ENCODE measurements at regions not wholly inside any gene's neighbourhood (a gene's known extent, or its start where the extent isn't known, plus 50 kb on each side); places are given as distances from the start of the nearest gene placed in this dataset.

DNA sequence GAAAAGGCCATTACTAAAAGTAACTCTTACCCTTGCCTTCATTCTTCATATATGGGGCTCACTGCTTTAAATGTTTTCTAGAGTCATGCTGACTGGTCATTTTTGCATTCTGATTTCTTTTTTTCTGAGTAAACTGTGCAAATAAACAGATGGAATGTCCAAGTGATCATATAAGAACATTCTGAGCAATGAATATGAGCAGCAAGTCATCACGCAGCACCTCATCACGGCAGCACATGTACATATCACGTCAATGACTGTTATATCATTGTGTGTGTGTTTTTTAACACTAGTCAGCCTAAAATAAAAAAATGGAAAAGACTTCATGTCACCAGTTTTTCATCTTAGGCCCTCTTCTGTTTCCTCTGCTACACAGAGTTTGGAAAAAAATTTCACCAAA, 490.0 kb upstream of the ZFHX3 start:
- no peak for TF ChIP-seq POLR2A (IDR thresholded peaks at IDR 0.05; ENCODE audit: low read depth, low read length)
- TF ChIP-seq CEBPB (IDR thresholded peaks at IDR 0.05; ENCODE audit: low read depth, low read length): no peak
- TF ChIP-seq, protein P1, sequence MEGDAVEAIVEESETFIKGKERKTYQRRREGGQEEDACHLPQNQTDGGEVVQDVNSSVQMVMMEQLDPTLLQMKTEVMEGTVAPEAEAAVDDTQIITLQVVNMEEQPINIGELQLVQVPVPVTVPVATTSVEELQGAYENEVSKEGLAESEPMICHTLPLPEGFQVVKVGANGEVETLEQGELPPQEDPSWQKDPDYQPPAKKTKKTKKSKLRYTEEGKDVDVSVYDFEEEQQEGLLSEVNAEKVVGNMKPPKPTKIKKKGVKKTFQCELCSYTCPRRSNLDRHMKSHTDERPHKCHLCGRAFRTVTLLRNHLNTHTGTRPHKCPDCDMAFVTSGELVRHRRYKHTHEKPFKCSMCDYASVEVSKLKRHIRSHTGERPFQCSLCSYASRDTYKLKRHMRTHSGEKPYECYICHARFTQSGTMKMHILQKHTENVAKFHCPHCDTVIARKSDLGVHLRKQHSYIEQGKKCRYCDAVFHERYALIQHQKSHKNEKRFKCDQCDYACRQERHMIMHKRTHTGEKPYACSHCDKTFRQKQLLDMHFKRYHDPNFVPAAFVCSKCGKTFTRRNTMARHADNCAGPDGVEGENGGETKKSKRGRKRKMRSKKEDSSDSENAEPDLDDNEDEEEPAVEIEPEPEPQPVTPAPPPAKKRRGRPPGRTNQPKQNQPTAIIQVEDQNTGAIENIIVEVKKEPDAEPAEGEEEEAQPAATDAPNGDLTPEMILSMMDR (conservative IDR thresholded peaks at IDR 0.05; ENCODE audit: low read depth, low read length): no peak
- no peak for TF ChIP-seq RFX5 (IDR thresholded peaks at IDR 0.05; ENCODE audit: low read depth, low read length)
- TF ChIP-seq, protein P2, sequence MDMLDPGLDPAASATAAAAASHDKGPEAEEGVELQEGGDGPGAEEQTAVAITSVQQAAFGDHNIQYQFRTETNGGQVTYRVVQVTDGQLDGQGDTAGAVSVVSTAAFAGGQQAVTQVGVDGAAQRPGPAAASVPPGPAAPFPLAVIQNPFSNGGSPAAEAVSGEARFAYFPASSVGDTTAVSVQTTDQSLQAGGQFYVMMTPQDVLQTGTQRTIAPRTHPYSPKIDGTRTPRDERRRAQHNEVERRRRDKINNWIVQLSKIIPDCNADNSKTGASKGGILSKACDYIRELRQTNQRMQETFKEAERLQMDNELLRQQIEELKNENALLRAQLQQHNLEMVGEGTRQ (IDR thresholded peaks at IDR 0.05; ENCODE audit: low read depth, low read length): no peak
